H9 (cell line): ENCODE measurements at regions not wholly inside any gene's neighbourhood (a gene's known extent, or its start where the extent isn't known, plus 50 kb on each side); places are given as distances from the start of the nearest gene placed in this dataset.

Source experiments
- DNase-seq: peaks from one replicate; pipeline ENCODE4 v3.0.0-alpha.2; 2017
- H2AFZ ChIP-seq: one replicate; pipeline ENCODE4 v1.6.1; 2013; ENCODE audit warnings: mild to moderate bottlenecking, low read length, control low read depth, moderate library complexity
- H2AK5ac ChIP-seq: 2 replicates; pipeline ENCODE4 v1.6.1; 2013; ENCODE audit warnings: low read length, control low read depth, mixed read lengths; ENCODE audit not compliant: insufficient read length
- H2BK120ac ChIP-seq: one replicate; pipeline ENCODE4 v1.6.1; 2013; ENCODE audit warnings: low read depth, mild to moderate bottlenecking, low read length, control low read depth, inconsistent platforms; ENCODE audit not compliant: poor library complexity, severe bottlenecking
- H2BK12ac ChIP-seq: 2 replicates; pipeline ENCODE4 v1.6.1; 2013; ENCODE audit warnings: low read length, control low read depth, mixed read lengths, low read depth; ENCODE audit not compliant: insufficient read length
- H2BK15ac ChIP-seq: 2 replicates; pipeline ENCODE4 v1.6.1; 2013; ENCODE audit warnings: low read depth, low read length, control low read depth
- H2BK20ac ChIP-seq: one replicate; pipeline ENCODE4 v1.6.1; 2013; ENCODE audit warnings: low read depth, mild to moderate bottlenecking, low read length, control low read depth, inconsistent platforms; ENCODE audit not compliant: poor library complexity, severe bottlenecking
- H2BK5ac ChIP-seq: 2 replicates; pipeline ENCODE4 v1.6.1; 2013; ENCODE audit warnings: low read length, control low read depth, mixed read lengths; ENCODE audit not compliant: insufficient read length
- H3K14ac ChIP-seq: 2 replicates; pipeline ENCODE4 v1.6.1; 2013; ENCODE audit warnings: low read length, control low read depth; ENCODE audit not compliant: insufficient read depth
- H3K18ac ChIP-seq: 2 replicates; pipeline ENCODE4 v1.6.1; 2013; ENCODE audit warnings: low read depth, mild to moderate bottlenecking, mixed read lengths, low read length, control low read depth; ENCODE audit not compliant: insufficient read length
- H3K23ac ChIP-seq: 2 replicates; pipeline ENCODE4 v1.6.1; 2013; ENCODE audit warnings: low read length, control low read depth, mixed read lengths, low read depth; ENCODE audit not compliant: insufficient read length
- H3K23me2 ChIP-seq: 2 replicates; pipeline ENCODE4 v1.6.1; 2013; ENCODE audit warnings: low read depth, mild to moderate bottlenecking, mixed read lengths, low read length, control low read depth; ENCODE audit not compliant: insufficient read length, poor library complexity, severe bottlenecking
- H3K27ac ChIP-seq: 2 replicates; pipeline ENCODE4 v1.5.1; 2013; ENCODE audit warnings: low read length, control low read depth, mixed read lengths, low read depth; ENCODE audit not compliant: insufficient read length
- H3K27me3 ChIP-seq: 2 replicates; pipeline ENCODE4 v1.6.1; 2013; ENCODE audit warnings: low read length, control low read depth, inconsistent platforms; ENCODE audit not compliant: insufficient read depth
- H3K4ac ChIP-seq: 2 replicates; pipeline ENCODE4 v1.6.1; 2013; ENCODE audit warnings: low read depth, mild to moderate bottlenecking, control low read depth, inconsistent platforms, low read length, moderate library complexity
- H3K4me1 ChIP-seq: 2 replicates; pipeline ENCODE4 v1.6.1; 2013; ENCODE audit warnings: low read length, control low read depth, inconsistent platforms; ENCODE audit not compliant: insufficient read depth
- H3K4me2 ChIP-seq: 2 replicates; pipeline ENCODE4 v1.6.1; 2013; ENCODE audit warnings: low read length, control low read depth, mixed read lengths; ENCODE audit not compliant: insufficient read length, insufficient read depth
- H3K56ac ChIP-seq: 2 replicates; pipeline ENCODE4 v1.6.1; 2013; ENCODE audit warnings: low read depth, mild to moderate bottlenecking, mixed read lengths, low read length, control low read depth; ENCODE audit not compliant: insufficient read length
- H3K79me1 ChIP-seq: 2 replicates; pipeline ENCODE4 v1.6.1; 2013; ENCODE audit warnings: low read depth, mild to moderate bottlenecking, moderate library complexity, low read length, control low read depth, inconsistent platforms; ENCODE audit not compliant: insufficient read depth, poor library complexity, severe bottlenecking
- H3K79me2 ChIP-seq: 2 replicates; pipeline ENCODE4 v1.6.1; 2013; ENCODE audit warnings: low read length, control low read depth, inconsistent platforms; ENCODE audit not compliant: insufficient read depth
- H3K9ac ChIP-seq: 2 replicates; pipeline ENCODE4 v1.6.1; 2013; ENCODE audit warnings: low read length, control low read depth, mixed read lengths; ENCODE audit not compliant: insufficient read length; ENCODE audit errors: extremely low read depth
- H3K9me3 ChIP-seq: one replicate; pipeline ENCODE4 v1.6.1; 2013; ENCODE audit warnings: low read depth, low read length, inconsistent platforms; ENCODE audit not compliant: control insufficient read depth
- H3T11ph ChIP-seq: one replicate; pipeline ENCODE4 v1.6.1; 2013; ENCODE audit warnings: mild to moderate bottlenecking, low read length, control low read depth, inconsistent platforms
- H4K20me1 ChIP-seq: one replicate; pipeline ENCODE4 v1.6.1; 2013; ENCODE audit not compliant: control insufficient read depth, insufficient read length, insufficient read depth
- H4K5ac ChIP-seq: 2 replicates; pipeline ENCODE4 v1.6.1; 2013; ENCODE audit warnings: low read depth, mild to moderate bottlenecking, mixed read lengths, low read length, control low read depth; ENCODE audit not compliant: insufficient read length
- H4K8ac ChIP-seq: replicated peaks from 2 replicates; pipeline ENCODE4 v1.6.1; 2013; ENCODE audit warnings: low read length, control low read depth, mixed read lengths, low read depth; ENCODE audit not compliant: insufficient read length
- H4K91ac ChIP-seq: 2 replicates; pipeline ENCODE4 v1.6.1; 2013; ENCODE audit warnings: low read depth, mild to moderate bottlenecking, moderate library complexity, mixed read lengths, low read length, control low read depth; ENCODE audit not compliant: insufficient read length
- H3K27ac Mint-ChIP-seq, 3 experiments: 2 replicates in 2 of 3; 3 replicates in 1 of 3; pipeline ENCODE4 v1.8.0; 2020 to 2021; ENCODE audit warnings: mixed read lengths in 3 of 3, mild to moderate bottlenecking in 1 of 3, moderate library complexity in 1 of 3
- H3K27me3 Mint-ChIP-seq: 2 replicates; pipeline ENCODE4 v1.8.0; 2021; ENCODE audit warnings: low read depth, mild to moderate bottlenecking, moderate library complexity, mixed read lengths
- H3K36me3 Mint-ChIP-seq, 3 experiments: 2 replicates in 2 of 3; 3 replicates in 1 of 3; pipeline ENCODE4 v1.8.0; 2020 to 2021; ENCODE audit warnings: low read depth in 3 of 3, mixed read lengths in 3 of 3; ENCODE audit not compliant: insufficient read depth in 1 of 3
- H3K4me1 Mint-ChIP-seq, 2 experiments: 2 replicates each; pipeline ENCODE4 v1.8.0; 2020; ENCODE audit warnings: mixed read lengths in 2 of 2
- H3K4me3 Mint-ChIP-seq, 2 experiments: 2 replicates in 1 of 2; 3 replicates in 1 of 2; pipeline ENCODE4 v1.8.0; 2020 to 2021; ENCODE audit warnings: mild to moderate bottlenecking in 2 of 2, mixed read lengths in 2 of 2, moderate library complexity in 1 of 2
- H3K9me3 Mint-ChIP-seq, 2 experiments: 2 replicates in 1 of 2; 3 replicates in 1 of 2; pipeline ENCODE4 v1.8.0; 2020; ENCODE audit warnings: mild to moderate bottlenecking in 2 of 2, mixed read lengths in 2 of 2, moderate library complexity in 1 of 2
- CTCF ChIP-seq: fragments of 200-600 bp; sonication (generic); conservative IDR thresholded peaks from 3 replicates; pipeline ENCODE4 v1.8.0; 2021; ENCODE audit warnings: antibody characterized with exemption, mild to moderate bottlenecking
- WGBS: extraction: QIAGEN DNeasy Blood & Tissue Kit; methylation state at CpG from one replicate; pipeline ENCODE4 v1.1.7; 2013; ENCODE audit warnings: missing lambda C conversion rate, low lambda C conversion rate, mixed read lengths; ENCODE audit not compliant: insufficient read length; ENCODE audit errors: extremely low coverage; 5-methylcytosine and 5-hydroxymethylcytosine counted together

GRCh38 chr2:41319437-41319836 lies 728.4 kb upstream of the PKDCC start:
- H3K27ac Mint-ChIP-seq, result no peak overlapping the region
- no peak overlapping the region for H4K5ac ChIP-seq
- H3T11ph ChIP-seq, result no peak overlapping the region
- H3K27ac ChIP-seq, result no peak overlapping the region
- no peak for DNase-seq
- no peak overlapping the region for H3K18ac ChIP-seq
- H4K91ac ChIP-seq, result no peak overlapping the region
- H3K9me3 Mint-ChIP-seq, result peaks cover 2% of the 10 kb centered on the region in 2 experiments; a peak in 3 of 5 replicates
- H2AFZ ChIP-seq, result no peak overlapping the region
- H2AK5ac ChIP-seq, result no peak overlapping the region
- H3K36me3 Mint-ChIP-seq, result peaks cover 0 to 2% (median 1%) of the 10 kb centered on the region in 3 experiments; a peak in 2 of 7 replicates
- no peak overlapping the region for H4K8ac ChIP-seq
- no peaks in the 10 kb centered on the region for H3K23me2 ChIP-seq
- H3K56ac ChIP-seq, result no peak overlapping the region
- WGBS, result no CpG with 5 or more reads among the region's 6 CpGs
- no peaks in the 10 kb centered on the region for H3K79me2 ChIP-seq
- peaks cover 0 to 2% of the 10 kb centered on the region in 2 experiments; a peak in 1 of 4 replicates for H3K4me1 Mint-ChIP-seq
- no peak overlapping the region for H3K4ac ChIP-seq
- H3K9me3 ChIP-seq, result no peaks in the 10 kb centered on the region
- no peak overlapping the region for H3K9ac ChIP-seq
- H3K27me3 ChIP-seq, result no peaks in the 10 kb centered on the region
- H2BK120ac ChIP-seq, result no peak overlapping the region
- no peaks in the 10 kb centered on the region for H3K4me1 ChIP-seq
- H3K27me3 Mint-ChIP-seq, result no peaks in the 10 kb centered on the region
- no peaks in the 10 kb centered on the region for H4K20me1 ChIP-seq
- no peak overlapping the region for H2BK15ac ChIP-seq
- no peak overlapping the region for H3K23ac ChIP-seq
- no peak overlapping the region for H2BK12ac ChIP-seq
- H2BK20ac ChIP-seq, result no peak overlapping the region
- H3K4me3 Mint-ChIP-seq, result no peak overlapping the region
- TF ChIP-seq CTCF, result no peak
- no peak overlapping the region for H3K14ac ChIP-seq
- no peak overlapping the region for H2BK5ac ChIP-seq
- no peaks in the 10 kb centered on the region for H3K79me1 ChIP-seq
- no peak overlapping the region for H3K4me2 ChIP-seq
